GM11168 (cell line): ENCODE measurements at regions not wholly inside any gene's neighbourhood (a gene's known extent, or its start where the extent isn't known, plus 50 kb on each side); places are given as distances from the start of the nearest gene placed in this dataset.

ENCODE experiments used
- in situ Hi-C: fragments of 300-500 bp; cut with MboI; formaldehyde crosslinking; loops from one replicate; pipeline ENCODE4 v1.12.0; 2022; ENCODE audit warnings: low sequenced_read_pairs; ENCODE audit not compliant: unreplicated experiment

GRCh38 chr6:140905724-140906123, 1227.0 kb upstream of the GJE1 start:
- in situ Hi-C loops: no loop called here

GRCh38 chr6:140905050-140905449, 1227.7 kb upstream of the GJE1 start:
- in situ Hi-C loops: no loop called here

- in situ Hi-C loops: no loop called here
Observed at GRCh38 chr6:140897804-140898573, 1234.7 kb upstream of the GJE1 start.

- in situ Hi-C loops: no loop called here
Observed at GRCh38 chr6:140897349-140897748, 1235.4 kb upstream of the GJE1 start.

- in situ Hi-C loops: no loop called here
Observed at GRCh38 chr6:140893432-140893831, 1239.3 kb upstream of the GJE1 start.

- in situ Hi-C loops: no loop called here
Observed at GRCh38 chr6:140879946-140880345, 1252.8 kb upstream of the GJE1 start.

GRCh38 chr6:140874066-140874465, 1258.7 kb upstream of the GJE1 start:
- in situ Hi-C loops: no loop called here

- in situ Hi-C loops: no loop called here
Observed at GRCh38 chr6:140872885-140873284, 1259.8 kb upstream of the GJE1 start.

GRCh38 chr6:140871911-140872310, 1260.8 kb upstream of the GJE1 start:
- in situ Hi-C loops: no loop called here

GRCh38 chr6:140867336-140867735, 1265.4 kb upstream of the GJE1 start:
- in situ Hi-C loops: no loop called here

GRCh38 chr6:140858381-140858971, 1274.2 kb upstream of the GJE1 start:
- in situ Hi-C loops: no loop called here

- in situ Hi-C loops: no loop called here
Observed at GRCh38 chr6:140857739-140858380, 1274.9 kb upstream of the GJE1 start.

GRCh38 chr6:140855520-140855919, 1277.2 kb upstream of the GJE1 start:
- in situ Hi-C loops: no loop called here

- in situ Hi-C loops: no loop called here
Observed at GRCh38 chr6:140854318-140854717, 1278.4 kb upstream of the GJE1 start.

GRCh38 chr6:140850438-140850837, 1282.3 kb upstream of the GJE1 start:
- in situ Hi-C loops: no loop called here

GRCh38 chr6:140849456-140849855, 1283.3 kb upstream of the GJE1 start:
- in situ Hi-C loops: no loop called here

GRCh38 chr6:140847262-140847645, 1285.5 kb upstream of the GJE1 start:
- in situ Hi-C loops: no loop called here

GRCh38 chr6:140846503-140847261, 1286.0 kb upstream of the GJE1 start:
- in situ Hi-C loops: no loop called here

- in situ Hi-C loops: no loop called here
Observed at GRCh38 chr6:140845701-140846100, 1287.0 kb upstream of the GJE1 start.

GRCh38 chr6:140844167-140844566, 1288.6 kb upstream of the GJE1 start:
- in situ Hi-C loops: no loop called here

GRCh38 chr6:140833408-140833807, 1299.3 kb upstream of the GJE1 start:
- in situ Hi-C loops: no loop called here
